ENCODE measurements at regions not wholly inside any gene's neighbourhood (a gene's known extent, or its start where the extent isn't known, plus 50 kb on each side); places are given as distances from the start of the nearest gene placed in this dataset.

DNA sequence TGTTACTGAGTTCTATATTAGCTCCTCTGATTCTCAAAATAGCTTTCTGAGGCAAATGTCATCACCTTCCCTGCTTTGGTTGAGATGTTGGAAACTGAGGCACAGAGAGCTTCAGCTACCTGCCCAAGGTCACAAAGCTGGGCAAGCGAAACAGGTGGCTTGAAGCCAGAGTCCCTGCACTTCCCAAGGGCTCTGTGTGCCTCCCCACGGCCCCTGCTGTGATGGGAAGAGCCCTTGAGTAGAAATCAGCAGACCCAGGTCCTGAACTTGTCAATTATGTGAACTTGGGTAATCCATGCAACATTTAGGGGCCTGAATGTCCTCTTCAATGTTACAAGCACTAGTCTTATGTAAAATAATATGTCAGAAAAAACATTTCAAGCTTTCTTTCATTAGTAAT lies 327.3 kb upstream of the PODXL start:
- TF ChIP-seq, protein P1, sequence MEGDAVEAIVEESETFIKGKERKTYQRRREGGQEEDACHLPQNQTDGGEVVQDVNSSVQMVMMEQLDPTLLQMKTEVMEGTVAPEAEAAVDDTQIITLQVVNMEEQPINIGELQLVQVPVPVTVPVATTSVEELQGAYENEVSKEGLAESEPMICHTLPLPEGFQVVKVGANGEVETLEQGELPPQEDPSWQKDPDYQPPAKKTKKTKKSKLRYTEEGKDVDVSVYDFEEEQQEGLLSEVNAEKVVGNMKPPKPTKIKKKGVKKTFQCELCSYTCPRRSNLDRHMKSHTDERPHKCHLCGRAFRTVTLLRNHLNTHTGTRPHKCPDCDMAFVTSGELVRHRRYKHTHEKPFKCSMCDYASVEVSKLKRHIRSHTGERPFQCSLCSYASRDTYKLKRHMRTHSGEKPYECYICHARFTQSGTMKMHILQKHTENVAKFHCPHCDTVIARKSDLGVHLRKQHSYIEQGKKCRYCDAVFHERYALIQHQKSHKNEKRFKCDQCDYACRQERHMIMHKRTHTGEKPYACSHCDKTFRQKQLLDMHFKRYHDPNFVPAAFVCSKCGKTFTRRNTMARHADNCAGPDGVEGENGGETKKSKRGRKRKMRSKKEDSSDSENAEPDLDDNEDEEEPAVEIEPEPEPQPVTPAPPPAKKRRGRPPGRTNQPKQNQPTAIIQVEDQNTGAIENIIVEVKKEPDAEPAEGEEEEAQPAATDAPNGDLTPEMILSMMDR (IDR thresholded peaks at IDR 0.05), result no peak
- TF ChIP-seq, protein P2, sequence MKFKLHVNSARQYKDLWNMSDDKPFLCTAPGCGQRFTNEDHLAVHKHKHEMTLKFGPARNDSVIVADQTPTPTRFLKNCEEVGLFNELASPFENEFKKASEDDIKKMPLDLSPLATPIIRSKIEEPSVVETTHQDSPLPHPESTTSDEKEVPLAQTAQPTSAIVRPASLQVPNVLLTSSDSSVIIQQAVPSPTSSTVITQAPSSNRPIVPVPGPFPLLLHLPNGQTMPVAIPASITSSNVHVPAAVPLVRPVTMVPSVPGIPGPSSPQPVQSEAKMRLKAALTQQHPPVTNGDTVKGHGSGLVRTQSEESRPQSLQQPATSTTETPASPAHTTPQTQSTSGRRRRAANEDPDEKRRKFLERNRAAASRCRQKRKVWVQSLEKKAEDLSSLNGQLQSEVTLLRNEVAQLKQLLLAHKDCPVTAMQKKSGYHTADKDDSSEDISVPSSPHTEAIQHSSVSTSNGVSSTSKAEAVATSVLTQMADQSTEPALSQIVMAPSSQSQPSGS (CRISPR knock-in tag; IDR thresholded peaks at IDR 0.05; ENCODE audit: borderline replicate concordance, low read depth), result no peak
- TF ChIP-seq, protein P3, sequence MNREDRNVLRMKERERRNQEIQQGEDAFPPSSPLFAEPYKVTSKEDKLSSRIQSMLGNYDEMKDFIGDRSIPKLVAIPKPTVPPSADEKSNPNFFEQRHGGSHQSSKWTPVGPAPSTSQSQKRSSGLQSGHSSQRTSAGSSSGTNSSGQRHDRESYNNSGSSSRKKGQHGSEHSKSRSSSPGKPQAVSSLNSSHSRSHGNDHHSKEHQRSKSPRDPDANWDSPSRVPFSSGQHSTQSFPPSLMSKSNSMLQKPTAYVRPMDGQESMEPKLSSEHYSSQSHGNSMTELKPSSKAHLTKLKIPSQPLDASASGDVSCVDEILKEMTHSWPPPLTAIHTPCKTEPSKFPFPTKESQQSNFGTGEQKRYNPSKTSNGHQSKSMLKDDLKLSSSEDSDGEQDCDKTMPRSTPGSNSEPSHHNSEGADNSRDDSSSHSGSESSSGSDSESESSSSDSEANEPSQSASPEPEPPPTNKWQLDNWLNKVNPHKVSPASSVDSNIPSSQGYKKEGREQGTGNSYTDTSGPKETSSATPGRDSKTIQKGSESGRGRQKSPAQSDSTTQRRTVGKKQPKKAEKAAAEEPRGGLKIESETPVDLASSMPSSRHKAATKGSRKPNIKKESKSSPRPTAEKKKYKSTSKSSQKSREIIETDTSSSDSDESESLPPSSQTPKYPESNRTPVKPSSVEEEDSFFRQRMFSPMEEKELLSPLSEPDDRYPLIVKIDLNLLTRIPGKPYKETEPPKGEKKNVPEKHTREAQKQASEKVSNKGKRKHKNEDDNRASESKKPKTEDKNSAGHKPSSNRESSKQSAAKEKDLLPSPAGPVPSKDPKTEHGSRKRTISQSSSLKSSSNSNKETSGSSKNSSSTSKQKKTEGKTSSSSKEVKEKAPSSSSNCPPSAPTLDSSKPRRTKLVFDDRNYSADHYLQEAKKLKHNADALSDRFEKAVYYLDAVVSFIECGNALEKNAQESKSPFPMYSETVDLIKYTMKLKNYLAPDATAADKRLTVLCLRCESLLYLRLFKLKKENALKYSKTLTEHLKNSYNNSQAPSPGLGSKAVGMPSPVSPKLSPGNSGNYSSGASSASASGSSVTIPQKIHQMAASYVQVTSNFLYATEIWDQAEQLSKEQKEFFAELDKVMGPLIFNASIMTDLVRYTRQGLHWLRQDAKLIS (CRISPR knock-in tag; IDR thresholded peaks at IDR 0.05; ENCODE audit: borderline replicate concordance), result no peak
- TF ChIP-seq, protein P4, sequence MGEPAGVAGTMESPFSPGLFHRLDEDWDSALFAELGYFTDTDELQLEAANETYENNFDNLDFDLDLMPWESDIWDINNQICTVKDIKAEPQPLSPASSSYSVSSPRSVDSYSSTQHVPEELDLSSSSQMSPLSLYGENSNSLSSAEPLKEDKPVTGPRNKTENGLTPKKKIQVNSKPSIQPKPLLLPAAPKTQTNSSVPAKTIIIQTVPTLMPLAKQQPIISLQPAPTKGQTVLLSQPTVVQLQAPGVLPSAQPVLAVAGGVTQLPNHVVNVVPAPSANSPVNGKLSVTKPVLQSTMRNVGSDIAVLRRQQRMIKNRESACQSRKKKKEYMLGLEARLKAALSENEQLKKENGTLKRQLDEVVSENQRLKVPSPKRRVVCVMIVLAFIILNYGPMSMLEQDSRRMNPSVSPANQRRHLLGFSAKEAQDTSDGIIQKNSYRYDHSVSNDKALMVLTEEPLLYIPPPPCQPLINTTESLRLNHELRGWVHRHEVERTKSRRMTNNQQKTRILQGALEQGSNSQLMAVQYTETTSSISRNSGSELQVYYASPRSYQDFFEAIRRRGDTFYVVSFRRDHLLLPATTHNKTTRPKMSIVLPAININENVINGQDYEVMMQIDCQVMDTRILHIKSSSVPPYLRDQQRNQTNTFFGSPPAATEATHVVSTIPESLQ (CRISPR knock-in tag; IDR thresholded peaks at IDR 0.05), result no peak
- TF ChIP-seq FOXJ3 (CRISPR knock-in tag; IDR thresholded peaks at IDR 0.05; ENCODE audit: borderline replicate concordance) (no peak), RELA (CRISPR knock-in tag; IDR thresholded peaks at IDR 0.05; ENCODE audit: borderline replicate concordance) (no peak), ELF4 (CRISPR knock-in tag; IDR thresholded peaks at IDR 0.05; ENCODE audit: low read depth) (no peak), TCF7 (CRISPR knock-in tag; IDR thresholded peaks at IDR 0.05; ENCODE audit: low read depth) (no peak)
- TF ChIP-seq, protein P5, sequence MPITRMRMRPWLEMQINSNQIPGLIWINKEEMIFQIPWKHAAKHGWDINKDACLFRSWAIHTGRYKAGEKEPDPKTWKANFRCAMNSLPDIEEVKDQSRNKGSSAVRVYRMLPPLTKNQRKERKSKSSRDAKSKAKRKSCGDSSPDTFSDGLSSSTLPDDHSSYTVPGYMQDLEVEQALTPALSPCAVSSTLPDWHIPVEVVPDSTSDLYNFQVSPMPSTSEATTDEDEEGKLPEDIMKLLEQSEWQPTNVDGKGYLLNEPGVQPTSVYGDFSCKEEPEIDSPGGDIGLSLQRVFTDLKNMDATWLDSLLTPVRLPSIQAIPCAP (CRISPR knock-in tag; IDR thresholded peaks at IDR 0.05), result no peak
- TF ChIP-seq, protein P6, sequence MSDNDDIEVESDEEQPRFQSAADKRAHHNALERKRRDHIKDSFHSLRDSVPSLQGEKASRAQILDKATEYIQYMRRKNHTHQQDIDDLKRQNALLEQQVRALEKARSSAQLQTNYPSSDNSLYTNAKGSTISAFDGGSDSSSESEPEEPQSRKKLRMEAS (CRISPR knock-in tag; IDR thresholded peaks at IDR 0.05), result no peak
- TF ChIP-seq, protein P7, sequence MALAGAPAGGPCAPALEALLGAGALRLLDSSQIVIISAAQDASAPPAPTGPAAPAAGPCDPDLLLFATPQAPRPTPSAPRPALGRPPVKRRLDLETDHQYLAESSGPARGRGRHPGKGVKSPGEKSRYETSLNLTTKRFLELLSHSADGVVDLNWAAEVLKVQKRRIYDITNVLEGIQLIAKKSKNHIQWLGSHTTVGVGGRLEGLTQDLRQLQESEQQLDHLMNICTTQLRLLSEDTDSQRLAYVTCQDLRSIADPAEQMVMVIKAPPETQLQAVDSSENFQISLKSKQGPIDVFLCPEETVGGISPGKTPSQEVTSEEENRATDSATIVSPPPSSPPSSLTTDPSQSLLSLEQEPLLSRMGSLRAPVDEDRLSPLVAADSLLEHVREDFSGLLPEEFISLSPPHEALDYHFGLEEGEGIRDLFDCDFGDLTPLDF (CRISPR knock-in tag; IDR thresholded peaks at IDR 0.05), result no peak
- TF ChIP-seq, protein P8, sequence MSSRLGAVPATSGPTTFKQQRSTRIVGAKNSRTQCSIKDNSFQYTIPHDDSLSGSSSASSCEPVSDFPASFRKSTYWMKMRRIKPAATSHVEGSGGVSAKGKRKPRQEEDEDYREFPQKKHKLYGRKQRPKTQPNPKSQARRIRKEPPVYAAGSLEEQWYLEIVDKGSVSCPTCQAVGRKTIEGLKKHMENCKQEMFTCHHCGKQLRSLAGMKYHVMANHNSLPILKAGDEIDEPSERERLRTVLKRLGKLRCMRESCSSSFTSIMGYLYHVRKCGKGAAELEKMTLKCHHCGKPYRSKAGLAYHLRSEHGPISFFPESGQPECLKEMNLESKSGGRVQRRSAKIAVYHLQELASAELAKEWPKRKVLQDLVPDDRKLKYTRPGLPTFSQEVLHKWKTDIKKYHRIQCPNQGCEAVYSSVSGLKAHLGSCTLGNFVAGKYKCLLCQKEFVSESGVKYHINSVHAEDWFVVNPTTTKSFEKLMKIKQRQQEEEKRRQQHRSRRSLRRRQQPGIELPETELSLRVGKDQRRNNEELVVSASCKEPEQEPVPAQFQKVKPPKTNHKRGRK (CRISPR knock-in tag; IDR thresholded peaks at IDR 0.05; ENCODE audit: borderline replicate concordance), result no peak
